NB4 (cell line): ENCODE measurements at regions not wholly inside any gene's neighbourhood (a gene's known extent, or its start where the extent isn't known, plus 50 kb on each side); places are given as distances from the start of the nearest gene placed in this dataset.

Source experiments
- CTCF ChIP-seq: IDR thresholded peaks from one replicate; pipeline ENCODE4 v1.5.1; 2012; ENCODE audit warnings: low read depth, low read length
- MYC ChIP-seq: IDR thresholded peaks from 2 replicates; pipeline ENCODE4 v1.6.1; 2011; ENCODE audit warnings: low read depth, low read length
- POLR2A ChIP-seq: IDR thresholded peaks from 2 replicates; pipeline ENCODE4 v1.6.1; 2011; ENCODE audit warnings: mild to moderate bottlenecking; ENCODE audit not compliant: insufficient read length; ENCODE audit errors: extremely low read depth
- TF ChIP-seq, protein P1 (sequence below): IDR thresholded peaks from 2 replicates; pipeline ENCODE4 v1.6.1; 2011; ENCODE audit warnings: low read depth, low read length

GRCh38 chr18:26700201-26700600 lies 151.8 kb upstream of the KCTD1 start:
- TF ChIP-seq MYC, result no peak
- TF ChIP-seq CTCF, result no peak
- TF ChIP-seq, protein P1, sequence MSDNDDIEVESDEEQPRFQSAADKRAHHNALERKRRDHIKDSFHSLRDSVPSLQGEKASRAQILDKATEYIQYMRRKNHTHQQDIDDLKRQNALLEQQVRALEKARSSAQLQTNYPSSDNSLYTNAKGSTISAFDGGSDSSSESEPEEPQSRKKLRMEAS, result no peak
- TF ChIP-seq POLR2A, result no peak
